ENCODE measurements at regions not wholly inside any gene's neighbourhood (a gene's known extent, or its start where the extent isn't known, plus 50 kb on each side); places are given as distances from the start of the nearest gene placed in this dataset.
A peak's percentile ranks its signal among the peaks of the same experiment; 100 is the strongest.

DNA sequence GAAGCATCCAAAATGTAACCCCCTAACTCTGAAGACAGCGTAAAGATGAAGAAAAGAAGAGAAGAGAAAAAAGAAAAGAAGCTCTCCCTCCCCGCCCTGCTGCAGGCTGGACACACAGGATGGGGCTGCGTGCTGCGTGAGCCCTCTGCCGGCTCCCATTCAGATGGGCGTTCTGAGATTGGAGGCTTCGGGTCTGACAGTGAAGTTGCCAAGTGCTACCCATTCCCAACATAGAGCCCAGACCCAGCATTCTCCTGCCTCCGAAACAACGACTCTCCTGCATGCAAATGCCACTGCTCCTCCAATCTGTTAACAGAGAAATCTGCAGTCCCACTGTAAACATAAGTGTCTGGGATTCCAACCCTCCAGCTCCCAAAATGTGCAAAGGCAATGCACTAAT lies 234.9 kb downstream of the BCL11A start:
- DNase-seq = peak; percentile 60

- peak; percentile 21 for DNase-seq
Observed at GRCh38 chr2:60317844-60318243, 235.6 kb downstream of the BCL11A start.

- peak; percentile 4 for DNase-seq
Observed at GRCh38 chr2:60317034-60317386, 236.4 kb downstream of the BCL11A start.

GRCh38 chr2:60316381-60317033 lies 236.9 kb downstream of the BCL11A start:
- peak; percentile 42 for DNase-seq

DNA sequence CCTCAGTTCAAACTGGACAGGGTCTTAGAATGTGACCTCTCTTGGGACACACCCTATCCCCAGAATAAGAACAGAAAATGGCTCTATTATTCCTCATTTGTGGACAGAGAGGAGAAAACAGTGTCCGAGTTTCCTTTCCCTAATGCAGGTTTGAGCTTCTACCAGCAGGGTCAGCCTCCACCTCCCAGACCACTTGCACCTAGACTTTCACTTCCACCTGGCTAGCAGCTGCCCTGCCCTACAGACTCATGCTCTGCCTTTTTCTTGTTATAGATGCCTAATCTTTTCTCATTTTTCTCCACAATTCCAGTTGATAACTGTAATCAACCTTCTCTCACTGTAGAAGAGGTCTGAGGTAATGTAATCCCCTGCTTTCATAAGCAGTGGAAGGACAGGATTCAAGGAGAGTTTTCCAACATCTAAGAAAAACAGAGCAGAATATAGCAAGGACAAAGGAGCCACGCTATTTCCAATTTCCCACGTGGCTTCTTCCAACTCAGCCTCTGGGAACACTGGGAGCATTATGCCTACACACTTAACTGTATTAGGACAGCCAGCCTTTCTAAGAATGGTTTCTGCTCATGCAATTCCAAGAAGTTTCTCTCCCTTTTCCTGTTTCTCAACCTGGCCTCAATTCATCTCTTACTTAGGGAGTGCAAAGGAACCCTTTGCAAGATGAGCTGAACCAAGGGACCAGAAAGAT lies 239.8 kb downstream of the BCL11A start:
- peak; percentile 25 for DNase-seq

GRCh38 chr2:60312618-60313017 lies 240.8 kb downstream of the BCL11A start:
- DNase-seq = peak; percentile 6

DNA sequence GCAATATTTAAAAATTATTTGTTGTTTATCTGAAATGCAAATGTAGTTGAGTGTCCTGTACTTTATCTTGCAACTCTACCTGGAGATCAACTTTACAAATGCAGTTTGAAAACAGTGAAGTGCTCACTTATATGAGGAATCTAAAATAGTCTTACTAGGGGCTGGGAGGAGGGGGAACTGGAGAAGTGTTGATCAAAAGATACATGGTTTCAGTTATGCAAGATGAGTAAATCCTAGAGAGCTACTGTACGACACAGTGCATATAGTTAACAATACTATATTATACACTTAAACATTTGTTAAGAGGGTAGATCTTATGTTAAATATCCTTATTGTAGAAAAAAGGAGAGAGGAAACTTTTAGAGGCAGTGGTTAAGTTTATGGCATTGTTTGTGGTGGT lies 241.9 kb downstream of the BCL11A start:
- DNase-seq = no peak

GRCh38 chr2:60309941-60310660 lies 243.4 kb downstream of the BCL11A start:
- peak; percentile 27 for DNase-seq

DNA sequence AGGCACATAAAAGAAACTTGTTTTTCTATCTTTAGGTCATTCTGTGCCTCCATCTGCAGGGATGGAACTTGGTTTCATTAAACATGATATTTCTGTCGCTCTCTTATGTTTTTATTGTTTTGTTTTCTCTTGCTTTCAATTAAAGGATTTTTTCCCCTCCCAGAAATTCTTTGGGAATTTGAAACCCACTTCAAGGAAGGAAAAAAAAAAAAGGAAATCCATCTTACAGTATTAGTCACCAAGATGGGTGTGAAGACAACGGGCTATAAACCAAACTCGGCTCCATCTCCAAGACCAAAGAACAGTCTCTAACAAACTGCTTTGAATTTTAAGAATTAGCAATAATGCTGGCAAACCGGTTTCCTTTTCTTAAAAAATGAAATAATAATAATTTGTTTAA lies 244.1 kb downstream of the BCL11A start:
- peak; percentile 8 for DNase-seq

GRCh38 chr2:60306267-60306861 lies 247.1 kb downstream of the BCL11A start:
- peak; percentile 33 for DNase-seq

DNA sequence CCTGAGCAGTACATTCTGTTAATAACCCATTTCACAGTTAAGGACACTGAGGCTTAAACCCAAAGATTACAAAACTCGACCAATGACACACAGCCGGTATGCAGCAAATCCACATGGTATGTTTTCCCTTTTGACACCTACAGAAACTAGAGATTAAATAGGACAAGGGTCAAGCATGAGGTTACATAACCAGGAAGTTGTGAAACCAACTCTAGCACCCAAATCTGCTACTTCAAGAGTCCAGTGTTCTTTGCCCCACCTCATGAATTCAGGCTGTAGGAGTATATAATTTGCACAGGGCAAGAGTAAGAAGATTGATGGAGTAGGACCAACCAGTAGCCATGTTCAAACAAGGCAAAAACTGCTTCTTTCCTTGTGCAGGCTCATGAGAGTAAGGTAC lies 249.8 kb downstream of the BCL11A start:
- DNase-seq = no peak

- peak; percentile 36 for DNase-seq
Observed at GRCh38 chr2:60302377-60303126, 250.9 kb downstream of the BCL11A start.

- no peak for DNase-seq
Observed at GRCh38 chr2:60301726-60302125, 251.7 kb downstream of the BCL11A start.

GRCh38 chr2:60299179-60299578 lies 254.3 kb downstream of the BCL11A start:
- no peak for DNase-seq

DNA sequence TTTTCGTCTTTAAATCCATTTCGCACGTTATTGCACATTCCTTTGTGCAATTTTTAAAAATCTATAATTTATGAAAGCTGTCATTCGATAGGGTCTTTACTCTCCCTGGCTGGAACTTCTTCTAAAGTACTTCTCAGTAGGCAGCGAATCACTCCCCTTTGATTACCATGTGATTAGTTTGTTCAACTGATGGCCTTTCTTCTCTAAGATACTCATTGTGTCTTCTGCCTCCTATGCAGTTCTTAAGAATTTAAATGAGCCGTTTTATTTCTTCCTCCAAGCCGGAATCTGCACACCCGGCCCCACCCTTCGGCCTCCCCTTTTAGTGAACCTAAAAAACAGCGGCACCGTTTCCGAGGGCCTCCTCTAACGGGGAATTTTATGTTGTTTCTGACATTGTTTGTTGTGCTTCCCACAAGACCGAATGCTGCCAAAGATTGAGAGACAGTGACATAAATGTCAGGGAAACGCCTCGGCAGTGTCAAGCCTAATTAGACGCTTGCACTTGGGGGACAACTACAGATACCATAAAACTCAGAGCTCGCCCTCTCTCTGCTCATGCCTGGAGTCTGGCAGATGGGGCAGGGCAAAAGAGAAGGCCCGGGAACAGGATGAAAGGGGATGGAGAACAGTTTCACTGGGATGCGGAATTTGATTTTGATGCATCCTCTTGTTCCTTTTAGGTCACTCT lies 255.3 kb downstream of the BCL11A start:
- no peak for DNase-seq

DNA sequence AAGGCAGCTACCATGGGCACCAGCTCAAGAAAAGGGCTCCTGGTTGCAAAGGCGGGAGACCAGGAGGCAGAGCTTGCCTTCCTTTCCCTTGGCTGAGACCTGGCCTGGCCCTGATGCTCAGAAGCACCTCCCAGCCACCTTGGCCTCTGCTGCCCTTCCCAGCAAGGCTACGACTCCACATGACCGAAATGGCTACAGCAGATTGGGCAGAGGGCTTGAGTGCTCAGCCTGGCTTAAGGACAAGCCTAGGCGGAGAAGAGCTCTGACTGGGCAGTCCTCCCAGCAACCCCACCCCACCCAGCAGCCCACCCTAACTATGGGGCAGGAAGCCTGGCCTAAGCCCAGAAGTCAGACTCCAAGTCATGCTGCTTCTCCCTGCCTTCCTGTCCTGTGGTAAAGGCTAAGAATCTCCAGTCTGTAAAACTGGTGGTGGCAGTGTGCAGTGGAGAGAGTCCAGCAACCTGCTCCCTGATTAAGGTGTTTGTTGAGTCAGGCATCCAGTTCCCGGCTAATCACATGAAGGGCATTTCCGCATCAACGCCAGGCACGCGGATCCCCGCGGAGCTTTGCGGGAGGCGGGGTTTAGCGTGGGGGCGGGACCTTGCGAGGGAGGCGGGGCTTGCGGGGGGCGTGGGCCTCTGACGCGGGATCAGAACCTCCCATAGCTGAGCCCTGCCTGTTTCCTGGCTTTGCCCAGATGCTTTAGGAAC lies 256.0 kb downstream of the BCL11A start:
- DNase-seq = peak; percentile 67

- DNase-seq = no peak
Observed at GRCh38 chr2:60296219-60296955, 257.1 kb downstream of the BCL11A start.

DNA sequence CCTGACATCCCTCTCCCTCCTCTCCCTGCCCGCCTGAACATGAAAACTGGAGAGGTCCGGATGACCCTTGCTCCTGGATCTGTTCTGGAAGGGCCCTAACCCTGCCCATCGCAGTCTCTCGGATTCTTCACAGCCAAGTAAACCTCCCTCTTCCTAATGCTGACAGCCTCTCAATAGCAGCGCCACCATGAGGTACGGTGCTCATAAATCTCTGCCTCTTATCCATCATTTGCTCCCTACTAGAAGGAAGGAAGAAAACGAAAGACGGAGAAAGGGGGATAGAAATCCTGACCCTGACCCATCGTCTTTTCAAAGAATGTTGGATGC lies 257.9 kb downstream of the BCL11A start:
- no peak for DNase-seq

DNA sequence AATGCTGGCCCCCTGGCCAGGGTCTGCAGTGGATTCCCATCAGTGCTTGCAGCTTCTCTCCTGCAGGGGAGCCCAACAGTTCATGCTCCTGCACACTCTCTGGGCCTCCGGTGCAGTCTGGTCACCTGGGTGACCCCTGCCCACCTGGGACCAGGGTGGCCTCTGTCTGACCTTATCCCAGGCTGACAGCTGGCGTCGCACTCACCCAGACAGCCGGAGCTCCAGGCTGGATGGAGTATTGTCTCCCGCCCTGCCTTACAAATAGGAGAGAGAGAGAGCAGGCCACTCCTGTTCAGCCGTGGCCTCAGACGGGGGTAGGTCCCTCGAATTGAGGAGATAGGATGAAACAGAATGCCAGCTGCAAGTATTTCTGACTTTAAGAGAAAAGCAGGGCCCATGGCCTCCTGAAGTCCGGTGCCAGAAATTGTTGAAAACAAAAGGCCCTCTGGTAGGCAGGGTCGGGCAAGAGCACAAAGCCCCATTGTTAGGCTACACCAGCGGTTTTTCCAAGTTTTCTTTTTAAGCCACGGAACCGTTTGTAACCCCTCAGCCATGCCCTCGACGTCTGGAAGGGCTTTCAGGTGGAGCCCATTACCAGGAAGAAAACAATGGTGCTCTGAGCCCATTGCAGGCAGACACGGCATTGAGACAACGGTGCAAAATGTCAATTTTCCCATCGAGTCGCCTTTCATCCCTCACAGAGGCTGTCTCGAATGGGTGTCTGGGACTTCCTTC lies 258.4 kb downstream of the BCL11A start:
- peak; percentile 70 for DNase-seq

GRCh38 chr2:60292242-60292641 lies 261.2 kb downstream of the BCL11A start:
- no peak for DNase-seq

Measured in islet precursor cell (in vitro differentiated cells).